HG02885 (cell line): ENCODE measurements at regions not wholly inside any gene's neighbourhood (a gene's known extent, or its start where the extent isn't known, plus 50 kb on each side); places are given as distances from the start of the nearest gene placed in this dataset.

Experiments used
- ATAC-seq: cut with Tn5 transposase; IDR thresholded peaks from one replicate; pipeline ENCODE4 v1.9.1; 2021; ENCODE audit warnings: mild to moderate bottlenecking; ENCODE audit not compliant: unreplicated experiment, poor library complexity

- ATAC-seq, result no peak
Observed at GRCh38 chr7:67535241-67535989, 538.8 kb downstream of the TYW1 start.

GRCh38 chr7:67542916-67543315 lies 546.3 kb downstream of the TYW1 start:
- no peak for ATAC-seq

GRCh38 chr7:67547183-67547907 lies 550.7 kb downstream of the TYW1 start:
- no peak for ATAC-seq

- ATAC-seq, result no peak
Observed at GRCh38 chr7:67549126-67549525, 552.5 kb downstream of the TYW1 start.

- ATAC-seq, result no peak
Observed at GRCh38 chr7:67550801-67551436, 554.3 kb downstream of the TYW1 start.

GRCh38 chr7:67552738-67553137 lies 556.1 kb downstream of the TYW1 start:
- no peak for ATAC-seq

- ATAC-seq, result no peak
Observed at GRCh38 chr7:67553378-67553777, 556.7 kb downstream of the TYW1 start.

GRCh38 chr7:67554986-67555385 lies 558.4 kb downstream of the TYW1 start:
- ATAC-seq, result no peak

- no peak for ATAC-seq
Observed at GRCh38 chr7:67564959-67565358, 568.3 kb downstream of the TYW1 start.

GRCh38 chr7:67566101-67566500 lies 569.5 kb downstream of the TYW1 start:
- ATAC-seq, result no peak

GRCh38 chr7:67571026-67571545 lies 574.5 kb downstream of the TYW1 start:
- no peak for ATAC-seq

GRCh38 chr7:67573639-67574038 lies 577.0 kb downstream of the TYW1 start:
- no peak for ATAC-seq

GRCh38 chr7:67588631-67589030 lies 592.0 kb downstream of the TYW1 start:
- ATAC-seq, result no peak

- no peak for ATAC-seq
Observed at GRCh38 chr7:67589183-67589582, 592.5 kb downstream of the TYW1 start.

- ATAC-seq, result no peak
Observed at GRCh38 chr7:67590649-67591048, 594.0 kb downstream of the TYW1 start.

GRCh38 chr7:67593794-67594193 lies 597.2 kb downstream of the TYW1 start:
- ATAC-seq, result no peak

- ATAC-seq, result no peak
Observed at GRCh38 chr7:67595431-67596180, 599.0 kb downstream of the TYW1 start.

GRCh38 chr7:67597161-67597560 lies 600.5 kb downstream of the TYW1 start:
- ATAC-seq, result no peak

- ATAC-seq, result no peak
Observed at GRCh38 chr7:67598469-67598868, 601.8 kb downstream of the TYW1 start.

- ATAC-seq, result no peak
Observed at GRCh38 chr7:67599331-67600062, 602.9 kb downstream of the TYW1 start.
